Myocyte (in vitro differentiated cells): ENCODE measurements at regions not wholly inside any gene's neighbourhood (a gene's known extent, or its start where the extent isn't known, plus 50 kb on each side); places are given as distances from the start of the nearest gene placed in this dataset.

Source experiments
- DNase-seq: peaks from one replicate; pipeline ENCODE4 v3.0.0-alpha.2; 2012; ENCODE audit warnings: low read depth

- no peak for DNase-seq
Measured at GRCh38 chr3:177917234-177917861, 618.9 kb upstream of the KCNMB2 start.

DNA sequence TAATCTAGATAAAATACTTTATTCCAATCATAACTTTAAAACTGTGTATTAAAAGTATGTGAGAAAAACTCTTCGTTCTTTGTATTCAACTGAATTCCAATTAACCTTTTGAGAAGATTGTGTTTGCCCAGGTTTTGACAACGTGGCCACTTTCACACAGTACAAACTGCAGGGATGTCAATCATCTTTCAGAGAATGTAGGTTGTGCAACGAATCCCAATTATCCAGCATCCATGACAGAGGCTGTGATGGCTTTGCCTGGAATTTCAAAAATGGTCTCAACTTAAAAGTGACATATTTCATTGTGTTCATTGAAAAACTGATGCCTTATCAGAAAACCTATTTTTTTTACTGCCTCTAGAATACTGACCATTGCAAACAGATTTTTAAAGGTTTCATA lies 615.1 kb upstream of the KCNMB2 start:
- no peak for DNase-seq

DNA sequence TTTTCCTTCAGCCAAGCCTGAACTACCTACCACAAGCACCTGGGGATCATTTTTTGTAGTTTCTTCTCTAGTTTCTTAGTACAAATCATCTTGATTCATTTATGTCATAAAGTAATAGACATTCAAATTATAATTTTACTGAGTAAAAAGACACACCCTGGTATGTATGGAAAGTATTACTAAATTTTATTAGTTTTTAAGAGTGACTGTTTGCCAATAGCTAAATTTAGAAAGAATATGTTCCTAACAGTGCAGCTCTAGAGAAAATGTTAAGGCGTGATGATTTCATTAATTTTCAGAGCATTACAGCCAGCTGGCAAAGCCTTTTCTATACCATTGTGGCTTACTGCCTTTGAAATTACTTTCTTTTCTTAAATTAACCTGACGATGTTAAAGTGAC lies 612.0 kb upstream of the KCNMB2 start:
- DNase-seq: no peak

GRCh38 chr3:177928172-177928873 lies 607.9 kb upstream of the KCNMB2 start:
- peak; percentile 69 for DNase-seq

DNA sequence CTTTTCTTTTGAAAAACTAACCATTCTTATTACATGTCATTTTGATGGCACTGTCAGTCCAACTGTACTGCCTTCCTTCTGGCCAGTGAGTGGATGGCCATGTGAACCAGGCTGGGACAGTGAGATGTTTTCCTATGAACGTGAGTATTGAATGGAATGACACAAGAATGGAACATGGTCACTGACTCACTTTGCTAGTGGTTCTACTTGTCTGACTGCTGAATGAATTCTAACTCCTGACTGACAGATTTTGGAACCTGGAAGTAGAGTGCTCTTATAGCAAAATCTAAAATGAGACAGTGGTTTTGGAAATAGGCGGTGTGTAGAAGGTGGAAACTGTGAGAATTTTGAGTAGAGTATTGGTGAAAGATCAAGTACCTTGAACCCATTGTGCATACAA lies 606.9 kb upstream of the KCNMB2 start:
- peak; percentile 53 for DNase-seq

DNA sequence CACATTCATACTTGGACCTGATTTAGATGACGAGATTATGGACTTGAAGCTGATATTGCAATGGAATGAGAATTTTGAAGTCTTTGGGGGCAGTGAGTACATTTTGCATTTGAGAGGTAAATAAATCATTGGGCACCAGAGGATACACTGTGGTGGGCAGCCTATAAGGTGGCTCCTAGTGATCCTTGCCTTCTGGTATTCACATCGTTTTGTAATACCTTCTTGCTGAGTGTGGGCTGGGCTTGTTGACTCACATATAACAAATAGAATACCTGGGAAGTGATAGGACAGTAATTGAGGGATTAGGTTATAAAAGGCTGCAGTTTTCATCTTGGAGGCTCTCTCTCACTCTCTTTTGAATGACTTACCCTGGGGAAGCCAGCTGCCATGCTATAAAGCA lies 605.5 kb upstream of the KCNMB2 start:
- DNase-seq: no peak

DNA sequence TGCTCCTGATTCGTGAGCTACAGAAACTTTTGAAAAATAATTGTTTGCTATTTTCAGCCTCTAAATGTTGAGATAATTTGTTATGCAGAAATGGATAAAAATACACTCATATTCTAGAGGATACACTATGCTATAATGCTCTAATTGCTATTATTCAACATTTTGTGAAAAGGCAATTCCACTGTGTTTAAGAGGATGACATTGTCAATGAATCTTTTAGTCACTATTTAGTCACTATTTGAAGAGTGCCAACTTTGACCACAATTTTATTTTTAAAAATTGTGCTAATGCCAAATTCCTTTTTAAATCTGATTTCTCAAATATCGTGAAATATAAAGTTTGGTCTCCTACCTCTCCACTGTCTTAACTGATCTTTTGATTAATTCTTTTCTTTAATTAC lies 604.9 kb upstream of the KCNMB2 start:
- no peak for DNase-seq

- DNase-seq: no peak
Measured at GRCh38 chr3:177932346-177932745, 603.9 kb upstream of the KCNMB2 start.

DNA sequence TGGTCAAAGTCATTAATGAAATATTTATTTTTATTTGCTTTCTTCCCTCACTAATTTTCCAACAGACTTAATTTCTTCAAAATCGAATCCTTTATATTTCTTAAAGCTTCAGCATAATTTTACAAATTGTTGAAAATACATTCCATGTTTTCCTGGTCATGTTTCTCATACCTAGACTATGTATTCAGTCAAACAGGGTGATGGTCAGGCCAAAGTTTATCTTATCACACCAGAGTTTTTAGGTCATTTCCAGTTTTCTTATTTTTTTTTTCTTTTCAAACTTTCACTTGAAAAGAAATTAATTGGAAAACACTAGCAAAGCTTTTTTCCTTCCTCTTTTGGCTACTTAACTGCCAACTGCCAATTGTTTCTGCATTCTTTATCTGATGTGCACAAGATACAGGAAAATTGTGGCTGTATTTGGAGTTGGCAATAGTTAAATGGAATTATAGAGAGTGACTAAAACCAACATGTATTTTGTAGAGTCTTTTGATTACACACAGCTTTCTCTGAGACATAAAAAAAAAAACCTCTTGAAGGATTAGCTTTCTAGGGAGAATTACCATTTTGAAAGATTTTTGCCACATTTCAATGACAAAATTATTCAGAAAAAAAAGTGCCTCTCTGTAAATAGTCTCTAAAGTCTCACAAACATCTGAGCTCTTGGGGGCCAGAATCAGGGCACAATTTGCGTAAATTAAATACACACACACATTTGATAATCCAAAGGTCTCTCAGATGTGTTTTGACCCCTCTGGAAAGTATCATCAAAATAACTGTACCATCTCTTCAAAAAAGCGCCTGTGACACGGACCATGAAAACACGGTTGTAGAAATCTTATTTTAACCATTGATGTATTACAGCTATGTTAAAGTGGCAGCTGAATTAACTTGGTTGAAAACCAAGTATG lies 603.2 kb upstream of the KCNMB2 start:
- DNase-seq: no peak

DNA sequence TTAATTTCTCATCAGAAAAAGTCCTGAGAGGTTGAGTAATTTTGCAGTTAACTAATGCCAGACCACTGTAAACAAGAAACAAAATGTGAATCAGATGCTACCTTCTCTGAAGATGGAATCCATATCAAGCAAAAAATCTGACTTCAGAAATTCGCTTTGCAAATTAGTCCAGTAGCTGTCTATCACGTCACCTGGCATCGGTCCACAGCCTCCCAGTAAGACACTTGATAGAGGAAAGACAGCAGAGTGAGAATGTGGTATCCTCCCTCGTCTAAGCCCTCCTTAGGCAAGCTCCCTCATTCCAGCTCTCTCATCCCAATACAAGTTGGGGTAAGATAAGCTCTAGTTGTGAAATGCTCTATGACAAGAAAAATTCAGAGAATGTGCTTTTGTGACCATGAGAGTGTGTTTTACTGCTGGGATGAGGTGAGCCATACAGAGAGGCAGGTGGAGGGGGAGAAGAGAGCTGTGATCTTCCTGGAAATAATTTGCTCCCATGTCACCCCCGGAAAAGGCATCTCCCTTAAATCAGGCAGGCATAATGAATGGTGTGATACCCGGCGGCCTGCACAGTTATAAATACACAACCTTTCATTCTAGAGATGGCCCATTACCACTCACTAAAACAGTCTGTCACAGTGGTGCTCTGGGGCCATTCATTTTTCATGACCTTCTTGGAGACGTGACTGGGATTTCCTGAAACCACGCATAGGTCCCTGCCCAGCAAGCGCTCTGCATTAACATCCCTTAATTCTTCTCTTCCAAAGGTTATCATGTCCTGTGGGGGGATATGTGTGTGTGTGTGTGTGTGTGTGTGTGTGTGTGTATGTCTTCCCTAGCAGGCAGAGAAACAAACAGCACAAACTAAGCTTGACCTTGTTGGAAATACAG lies 602.0 kb upstream of the KCNMB2 start:
- peak; percentile 54 for DNase-seq

DNA sequence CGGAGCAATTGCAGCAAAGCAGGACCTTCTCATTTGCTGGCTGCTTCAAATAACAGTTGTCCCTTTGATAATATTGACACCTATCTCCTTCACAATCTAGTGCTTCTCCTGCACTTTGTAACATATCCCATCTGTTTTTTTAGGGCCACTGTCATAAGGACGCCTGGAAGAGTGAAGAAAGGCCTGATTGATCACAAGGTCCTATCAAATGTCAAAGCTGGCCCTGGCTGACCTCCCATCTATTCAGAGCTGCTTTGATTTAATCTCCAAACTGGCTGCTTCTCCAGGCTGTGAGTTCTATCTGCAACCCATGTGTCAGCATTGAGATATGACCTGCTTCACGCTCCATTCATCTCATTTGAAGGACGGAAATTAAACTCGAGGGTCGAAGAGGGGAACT lies 601.2 kb upstream of the KCNMB2 start:
- no peak for DNase-seq

DNA sequence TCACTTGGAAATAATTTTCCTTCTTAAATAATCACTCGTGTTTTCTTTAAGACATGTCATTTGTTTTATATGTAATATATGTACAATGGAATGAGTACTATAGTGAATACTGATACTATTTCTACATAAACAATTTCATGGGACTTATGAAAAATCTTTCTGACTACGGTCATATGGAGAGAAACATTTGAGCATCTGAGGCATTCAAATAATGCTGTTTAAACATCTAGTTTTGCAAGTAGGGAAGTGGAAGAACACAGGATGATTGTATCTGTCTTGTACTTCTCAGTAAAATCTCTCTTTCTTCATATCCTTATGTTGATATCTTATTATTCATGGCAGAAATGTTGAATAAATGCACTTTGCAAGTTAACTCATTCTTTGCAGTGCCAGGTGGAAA lies 599.5 kb upstream of the KCNMB2 start:
- DNase-seq: no peak

DNA sequence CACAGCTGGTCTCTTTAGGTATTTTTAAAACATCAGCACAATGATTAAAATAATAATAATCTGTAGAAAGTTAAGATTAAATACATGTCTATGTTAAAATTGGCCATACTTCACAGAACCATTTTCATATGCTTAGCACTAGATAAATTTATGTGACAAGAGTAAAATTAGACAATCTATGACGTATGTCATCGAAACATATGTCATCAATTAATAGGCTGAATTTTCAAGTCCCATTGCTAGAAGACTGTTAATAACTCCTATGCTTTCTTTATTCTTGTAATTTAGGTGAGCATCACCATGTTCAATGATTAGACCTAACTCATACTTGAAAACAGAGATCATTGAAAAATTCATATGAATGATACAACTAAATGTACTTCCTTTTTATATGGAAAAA lies 593.3 kb upstream of the KCNMB2 start:
- no peak for DNase-seq

DNA sequence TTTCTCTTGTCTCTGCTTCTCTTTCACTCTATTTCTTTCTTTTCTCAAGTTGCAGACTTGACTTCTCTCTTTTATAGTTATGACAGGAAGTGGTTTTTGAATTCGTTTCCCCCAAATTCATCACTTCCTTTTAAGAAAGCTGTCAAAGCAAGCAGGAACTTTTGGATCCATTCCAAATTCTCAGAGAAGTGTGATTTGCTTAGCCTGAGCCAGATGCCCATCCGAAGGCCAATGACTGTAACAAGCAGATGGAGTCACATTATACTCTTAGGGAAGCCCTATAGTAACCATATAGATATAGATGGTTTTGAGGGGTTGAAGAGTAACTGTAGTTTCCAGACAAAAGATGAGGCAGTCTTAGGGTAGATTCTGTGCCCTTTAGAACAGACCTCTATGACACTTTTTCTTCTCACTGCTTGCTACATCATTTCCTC lies 592.0 kb upstream of the KCNMB2 start:
- no peak for DNase-seq

DNA sequence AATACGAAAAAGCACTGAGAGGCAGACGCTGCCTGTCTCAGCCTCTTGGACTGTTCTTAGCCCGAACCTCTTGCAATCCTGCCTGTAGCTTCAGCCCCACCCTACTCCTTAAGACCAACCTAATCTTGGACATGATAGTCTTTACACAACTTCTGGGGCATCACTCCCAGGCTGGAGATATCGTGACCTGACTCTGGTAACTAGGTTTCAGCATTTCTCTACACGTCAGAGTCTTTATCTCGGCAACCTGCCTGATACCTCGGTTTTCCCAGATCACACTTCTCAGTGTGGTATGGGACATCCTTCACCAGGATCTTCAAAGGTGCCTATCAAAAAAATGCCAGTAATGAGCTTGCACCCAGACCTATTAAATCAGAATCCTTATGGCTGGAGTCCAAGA lies 590.2 kb upstream of the KCNMB2 start:
- no peak for DNase-seq

DNA sequence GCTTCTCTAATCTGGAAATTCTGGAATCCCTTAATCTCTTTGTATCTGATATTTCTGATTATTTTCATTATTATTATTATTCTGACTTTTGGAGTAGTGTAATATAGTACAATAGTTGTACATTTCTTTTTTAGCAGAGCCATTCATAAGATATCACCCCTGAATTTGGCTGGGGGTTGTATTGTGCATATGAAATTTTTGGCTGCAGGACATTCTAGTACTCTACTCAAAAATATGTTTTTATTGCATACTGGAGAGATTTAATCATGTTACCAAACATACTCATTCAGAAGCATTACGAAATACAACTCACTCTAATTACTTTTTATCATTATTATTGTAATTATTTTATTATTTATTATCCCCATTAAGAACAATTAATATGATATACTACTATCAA lies 589.7 kb upstream of the KCNMB2 start:
- DNase-seq: no peak

DNA sequence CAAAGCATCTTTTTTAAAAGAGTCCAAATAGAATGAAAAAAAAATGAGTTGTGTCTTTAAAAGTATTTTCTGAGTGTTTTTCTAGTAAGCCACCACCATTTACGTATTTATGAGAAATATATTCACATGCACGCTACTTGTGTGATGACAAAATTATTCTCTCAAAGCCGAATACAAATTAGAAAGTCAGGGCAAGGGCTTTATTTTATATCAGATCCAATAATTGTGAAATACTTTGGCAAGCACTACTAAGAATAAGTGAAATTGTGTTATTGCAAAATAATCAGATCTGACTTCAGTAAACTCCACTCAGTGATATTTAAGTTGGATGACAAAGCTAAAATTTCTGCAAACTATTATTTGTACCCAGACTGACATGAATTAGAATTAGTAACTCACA lies 589.3 kb upstream of the KCNMB2 start:
- DNase-seq: no peak

GRCh38 chr3:177947901-177948300 lies 588.3 kb upstream of the KCNMB2 start:
- no peak for DNase-seq

- DNase-seq: peak; percentile 90
Measured at GRCh38 chr3:177948716-177949425, 587.4 kb upstream of the KCNMB2 start.

DNA sequence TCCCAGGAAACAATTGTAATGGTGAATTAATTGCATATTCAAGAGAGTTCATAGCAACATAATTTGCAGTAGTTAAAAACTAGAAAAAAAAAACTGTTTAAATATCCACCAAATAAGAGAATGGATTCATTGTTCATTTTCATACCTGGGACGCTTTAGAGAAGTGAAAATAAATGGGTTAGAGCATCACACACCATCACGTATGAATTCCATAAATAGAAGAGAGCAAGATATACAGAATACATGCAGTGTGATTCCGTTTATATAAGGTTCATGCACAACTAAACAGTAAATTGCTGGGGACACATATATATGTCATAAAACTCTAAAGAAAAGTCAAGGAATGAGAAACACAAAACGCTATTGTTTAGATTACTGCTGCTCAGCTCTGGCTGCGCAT lies 577.0 kb upstream of the KCNMB2 start:
- no peak for DNase-seq

- no peak for DNase-seq
Measured at GRCh38 chr3:177960014-177960413, 576.2 kb upstream of the KCNMB2 start.
